Neuronal stem cell (in vitro differentiated cells): ENCODE measurements at regions not wholly inside any gene's neighbourhood (a gene's known extent, or its start where the extent isn't known, plus 50 kb on each side); places are given as distances from the start of the nearest gene placed in this dataset.

Experiments used
- DNase-seq: peaks from one replicate; pipeline ENCODE4 v3.0.0-alpha.2; 2013; ENCODE audit warnings: low spot score
- H2AFZ ChIP-seq: one replicate; pipeline ENCODE4 v1.6.1; 2013; ENCODE audit warnings: mild to moderate bottlenecking, low read length, inconsistent platforms
- H2AK5ac ChIP-seq: 2 replicates; pipeline ENCODE4 v1.6.1; 2013; ENCODE audit warnings: low read depth, mild to moderate bottlenecking, inconsistent platforms, low read length, moderate library complexity, mixed read lengths
- H2BK120ac ChIP-seq: 2 replicates; pipeline ENCODE4 v1.6.1; 2013; ENCODE audit warnings: low read depth, mild to moderate bottlenecking, inconsistent platforms, low read length, moderate library complexity, mixed read lengths
- H2BK12ac ChIP-seq: one replicate; pipeline ENCODE4 v1.6.1; 2013; ENCODE audit warnings: low read length, inconsistent platforms
- H2BK15ac ChIP-seq: 2 replicates; pipeline ENCODE4 v1.6.1; 2013; ENCODE audit warnings: mild to moderate bottlenecking, low read length, inconsistent platforms, mixed read lengths
- H2BK5ac ChIP-seq: one replicate; pipeline ENCODE4 v1.6.1; 2013; ENCODE audit warnings: inconsistent platforms, mild to moderate bottlenecking, low read length, moderate library complexity
- H3K14ac ChIP-seq: one replicate; pipeline ENCODE4 v1.6.1; 2013; ENCODE audit warnings: low read length, inconsistent platforms
- H3K18ac ChIP-seq: 2 replicates; pipeline ENCODE4 v1.6.1; 2013; ENCODE audit warnings: low read length, inconsistent platforms
- H3K23ac ChIP-seq: 2 replicates; pipeline ENCODE4 v1.6.1; 2013; ENCODE audit warnings: low read depth, mild to moderate bottlenecking, mixed read lengths, low read length, inconsistent platforms; ENCODE audit not compliant: poor library complexity
- H3K27ac ChIP-seq: replicated peaks from 3 replicates; pipeline ENCODE4 v1.5.1; 2013; ENCODE audit warnings: low read length, inconsistent platforms
- H3K27me3 ChIP-seq, 3 experiments: 2 replicates each; pipeline ENCODE4 v1.6.1; 2013; ENCODE audit warnings: low read length in 3 of 3, mild to moderate bottlenecking in 2 of 3, inconsistent platforms in 1 of 3, low read depth in 1 of 3, mixed read lengths in 1 of 3, moderate library complexity in 1 of 3; ENCODE audit not compliant: control insufficient read depth in 3 of 3, insufficient read depth in 3 of 3
- H3K36me3 ChIP-seq, 2 donors: replicated peaks in 1 of 2; 2 replicates each; pipeline ENCODE4 v1.6.1; 2013; ENCODE audit warnings: low read length in 2 of 2; ENCODE audit not compliant: control insufficient read depth in 2 of 2, insufficient read depth in 2 of 2
- H3K4ac ChIP-seq: 2 replicates; pipeline ENCODE4 v1.6.1; 2013; ENCODE audit warnings: inconsistent platforms, mild to moderate bottlenecking, low read length, moderate library complexity
- H3K4me1 ChIP-seq, 2 donors: 1 replicate in 1 of 2; 2 replicates in 1 of 2; pipeline ENCODE4 v1.6.1; 2013; ENCODE audit warnings: low read length in 2 of 2, low read depth in 1 of 2; ENCODE audit not compliant: control insufficient read depth in 2 of 2, insufficient read depth in 1 of 2
- H3K4me2 ChIP-seq: one replicate; pipeline ENCODE4 v1.6.1; 2013; ENCODE audit warnings: mild to moderate bottlenecking, low read length, inconsistent platforms; ENCODE audit not compliant: insufficient read depth, poor library complexity, severe bottlenecking
- H3K4me3 ChIP-seq, 2 donors: 2 replicates each; pipeline ENCODE4 v1.5.1; 2013; ENCODE audit warnings: low read length in 2 of 2, mild to moderate bottlenecking in 2 of 2, inconsistent platforms in 1 of 2, moderate library complexity in 1 of 2
- H3K79me1 ChIP-seq: one replicate; pipeline ENCODE4 v1.6.1; 2013; ENCODE audit warnings: low read depth, mild to moderate bottlenecking, inconsistent platforms, low read length, moderate library complexity
- H3K9ac ChIP-seq: one replicate; pipeline ENCODE4 v1.6.1; 2013; ENCODE audit warnings: mild to moderate bottlenecking, low read depth, low read length, inconsistent platforms; ENCODE audit not compliant: poor library complexity
- H3K9me3 ChIP-seq, 2 donors: replicated peaks in 1 of 2; 2 replicates each; pipeline versions ENCODE3 to v1.6.1; 2013; ENCODE audit warnings: low read length in 2 of 2, mild to moderate bottlenecking in 2 of 2, inconsistent platforms in 1 of 2, low read depth in 1 of 2, mixed read lengths in 1 of 2, moderate library complexity in 1 of 2; ENCODE audit not compliant: control insufficient read depth in 2 of 2, insufficient read depth in 1 of 2
- H4K8ac ChIP-seq: one replicate; pipeline ENCODE4 v1.6.1; 2013; ENCODE audit warnings: low read depth, mild to moderate bottlenecking, inconsistent platforms, low read length, moderate library complexity
- H4K91ac ChIP-seq: one replicate; pipeline ENCODE4 v1.6.1; 2013; ENCODE audit warnings: low read length, low read depth, mild to moderate bottlenecking, inconsistent platforms; ENCODE audit not compliant: poor library complexity
- WGBS, 2 donors: extraction: QIAGEN DNeasy Blood & Tissue Kit; methylation state at CpG; one replicate each; pipeline ENCODE4 v1.1.7; 2013; ENCODE audit warnings: missing lambda C conversion rate in 2 of 2, mixed read lengths in 1 of 2; ENCODE audit not compliant: insufficient read length in 2 of 2, insufficient replicate concordance in 1 of 2; ENCODE audit errors: extremely low coverage in 2 of 2; 5-methylcytosine and 5-hydroxymethylcytosine counted together

- no peak overlapping the region for H3K4me3 ChIP-seq
- H2BK15ac ChIP-seq: no peak overlapping the region
- H3K27me3 ChIP-seq: peaks cover 0 to 2% (median 0%) of the 10 kb centered on the region in 3 experiments
- H3K9ac ChIP-seq: no peak overlapping the region
- WGBS, 2 donors: no CpG with 5 or more reads among the region's 4 CpGs
- no peak overlapping the region for H3K14ac ChIP-seq
- H2BK5ac ChIP-seq: no peak overlapping the region
- no peak overlapping the region for H3K4ac ChIP-seq
- peaks cover 6% of the 10 kb centered on the region in 2 donors for H3K4me1 ChIP-seq
- no peak overlapping the region for H2BK12ac ChIP-seq
- no peaks in the 10 kb centered on the region for H3K79me1 ChIP-seq
- H3K9me3 ChIP-seq: no peaks in the 10 kb centered on the region
- H2AK5ac ChIP-seq: no peak overlapping the region
- no peak overlapping the region for H2BK120ac ChIP-seq
- H3K23ac ChIP-seq: no peak overlapping the region
- no peak overlapping the region for H4K91ac ChIP-seq
- H3K36me3 ChIP-seq: no peaks in the 10 kb centered on the region
- no peak overlapping the region for H2AFZ ChIP-seq
- no peak overlapping the region for H3K18ac ChIP-seq
- no peak overlapping the region for H3K4me2 ChIP-seq
- DNase-seq: peak; percentile 67
- no peak overlapping the region for H4K8ac ChIP-seq
- no peak overlapping the region for H3K27ac ChIP-seq
These were observed 279.4 kb upstream of the GRIA1 start for GRCh38 chr5:153211076-153211475.

GRCh38 chr5:153212471-153212870, 278.0 kb upstream of the GRIA1 start:
- Histone ChIP-seq H2BK15ac (no peak overlapping the region), H3K79me1 (no peaks in the 10 kb centered on the region), H3K23ac (no peak overlapping the region), H2BK5ac (no peak overlapping the region), H3K9ac (no peak overlapping the region), H3K27me3 (peaks cover 0 to 2% (median 0%) of the 10 kb centered on the region in 3 experiments), H2AK5ac (no peak overlapping the region), H3K4me2 (no peak overlapping the region), H2BK12ac (no peak overlapping the region), H3K27ac (no peak overlapping the region), H3K4me3 (no peak overlapping the region), H2BK120ac (no peak overlapping the region), H3K4ac (no peak overlapping the region), H4K91ac (no peak overlapping the region), H3K4me1 (peaks cover 6% of the 10 kb centered on the region in 2 donors), H4K8ac (no peak overlapping the region), H3K36me3 (no peaks in the 10 kb centered on the region), H3K14ac (no peak overlapping the region), H3K9me3 (no peaks in the 10 kb centered on the region), H2AFZ (no peak overlapping the region), H3K18ac (no peak overlapping the region)
- DNase-seq: no peak
- no CpG with 5 or more reads among the region's 3 CpGs for WGBS, 2 donors

- Histone ChIP-seq H3K27me3 (no peaks in the 10 kb centered on the region), H3K9ac (no peak overlapping the region), H3K36me3 (no peaks in the 10 kb centered on the region), H3K4me2 (no peak overlapping the region), H2BK12ac (no peak overlapping the region), H2AK5ac (no peak overlapping the region), H3K9me3 (no peaks in the 10 kb centered on the region), H2BK120ac (no peak overlapping the region), H2BK15ac (no peak overlapping the region), H3K27ac (no peak overlapping the region), H4K8ac (no peak overlapping the region), H3K14ac (no peak overlapping the region), H3K4me3 (no peak overlapping the region), H3K4me1 (no peaks in the 10 kb centered on the region), H2AFZ (no peak overlapping the region), H3K18ac (no peak overlapping the region), H4K91ac (no peak overlapping the region), H3K4ac (no peak overlapping the region), H2BK5ac (no peak overlapping the region), H3K79me1 (no peaks in the 10 kb centered on the region), H3K23ac (no peak overlapping the region)
- no peak for DNase-seq
These were observed 267.5 kb upstream of the GRIA1 start for GRCh38 chr5:153222936-153223335.

GRCh38 chr5:153223376-153223775, 267.1 kb upstream of the GRIA1 start:
- Histone ChIP-seq H2AFZ (no peak overlapping the region), H3K4me1 (no peaks in the 10 kb centered on the region), H2BK120ac (no peak overlapping the region)

More at GRCh38 chr5:153223376-153223775, 267.1 kb upstream of the GRIA1 start:
- Histone ChIP-seq H3K9ac (no peak overlapping the region), H2BK5ac (no peak overlapping the region), H4K8ac (no peak overlapping the region), H4K91ac (no peak overlapping the region), H2BK15ac (no peak overlapping the region), H3K4ac (no peak overlapping the region), H3K79me1 (no peaks in the 10 kb centered on the region), H3K27me3 (no peaks in the 10 kb centered on the region), H3K9me3 (no peaks in the 10 kb centered on the region), H3K18ac (no peak overlapping the region), H3K36me3 (no peaks in the 10 kb centered on the region), H3K14ac (no peak overlapping the region), H3K23ac (no peak overlapping the region), H2AK5ac (no peak overlapping the region), H3K4me2 (no peak overlapping the region), H3K4me3 (no peak overlapping the region), H3K27ac (no peak overlapping the region), H2BK12ac (no peak overlapping the region)
- WGBS, 2 donors: no CpG with 5 or more reads among the region's 6 CpGs
- DNase-seq: no peak
